GM10248 (cell line): ENCODE measurements at regions not wholly inside any gene's neighbourhood (a gene's known extent, or its start where the extent isn't known, plus 50 kb on each side); places are given as distances from the start of the nearest gene placed in this dataset.

Experiments
- CTCF ChIA-PET: fragments of 300-600 bp; sonication (Branson Sonifier 250); formaldehyde crosslinking; extraction: SDS; loops from one replicate; lab custom pipeline; 2021; ENCODE audit warnings: antibody characterized with exemption; lab: Yijun Ruan, JAX
- POLR2A ChIA-PET: fragments of 350-650 bp; sonication (Branson Sonifier 250); formaldehyde crosslinking; extraction: SDS; loops from one replicate; lab custom pipeline; 2020; ENCODE audit warnings: antibody characterized with exemption; lab: Yijun Ruan, JAX
- DNase-seq: peaks from one replicate; pipeline ENCODE4 v3.0.0; 2012; ENCODE audit errors: extremely low spot score
- CTCF ChIP-seq: IDR thresholded peaks from 2 replicates; pipeline ENCODE4 v1.5.1; 2012; ENCODE audit warnings: mild to moderate bottlenecking, low read depth; ENCODE audit errors: extremely low read depth, missing control alignments, control extremely low read depth

- POLR2A ChIA-PET, result no interaction called here
- DNase-seq, result no peak
- no peak for TF ChIP-seq CTCF
- CTCF ChIA-PET, result no interaction called here
These were observed 193.6 kb upstream of the FOXQ1 start for GRCh38 chr6:1118287-1118647.

- DNase-seq, result no peak
- ChIA-PET POLR2A (no interaction called here), CTCF (no interaction called here)
- no peak for TF ChIP-seq CTCF
These were observed 194.2 kb upstream of the FOXQ1 start for GRCh38 chr6:1117530-1118286.

GRCh38 chr6:1116149-1116548, 195.7 kb upstream of the FOXQ1 start:
- TF ChIP-seq CTCF, result no peak
- ChIA-PET CTCF (no interaction called here), POLR2A (no interaction called here)
- no peak for DNase-seq

- ChIA-PET CTCF (no interaction called here), POLR2A (no interaction called here)
- TF ChIP-seq CTCF, result no peak
- no peak for DNase-seq
These were observed 197.9 kb upstream of the FOXQ1 start for GRCh38 chr6:1113916-1114540.

- no peak for DNase-seq
- POLR2A ChIA-PET, result no interaction called here
- TF ChIP-seq CTCF, result no peak
- CTCF ChIA-PET, result interaction anchor here (1.1 kb wide), 1 partner anchor 9 kb away, joined by 3 read pairs; no protein-coding TSS in a partner anchor
These were observed 200.5 kb upstream of the FOXQ1 start for GRCh38 chr6:1111361-1111760.

- DNase-seq, result no peak
- ChIA-PET POLR2A (no interaction called here), CTCF (interaction anchor here (1.1 kb wide), 1 partner anchor 10 kb away, joined by 3 read pairs; no protein-coding TSS in a partner anchor)
- no peak for TF ChIP-seq CTCF
These were observed 201.0 kb upstream of the FOXQ1 start for GRCh38 chr6:1110941-1111349.
